GM19438 (cell line): ENCODE measurements at regions not wholly inside any gene's neighbourhood (a gene's known extent, or its start where the extent isn't known, plus 50 kb on each side); places are given as distances from the start of the nearest gene placed in this dataset.
"Not testable (repeated sequence)": the region's sequence is repeated elsewhere in the genome, so short reads cannot be mapped to it uniquely, and the experiment has no call there.

ENCODE experiments used
- ATAC-seq: cut with Tn5 transposase; IDR thresholded peaks from one replicate; pipeline ENCODE4 v1.9.1; 2021; ENCODE audit warnings: low read depth; ENCODE audit not compliant: unreplicated experiment

DNA sequence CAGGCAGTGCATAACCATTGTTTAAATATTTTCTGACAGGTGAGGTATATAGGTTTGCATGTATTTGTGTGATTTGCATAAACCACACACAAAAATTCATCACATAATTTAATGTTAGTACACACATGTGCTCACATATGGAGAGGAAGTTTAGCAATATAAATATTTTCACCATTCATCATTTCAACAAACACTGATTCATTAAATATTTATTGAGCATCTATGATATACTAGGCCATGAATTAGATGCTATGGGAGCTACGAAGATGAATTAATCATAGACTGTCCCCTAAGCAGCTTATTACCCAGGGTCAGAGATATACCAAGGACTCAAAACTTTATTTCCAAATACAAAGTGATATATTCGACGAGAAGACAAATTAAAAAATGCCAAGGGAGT, 311.6 kb upstream of the PIK3C3 start:
- no peak for ATAC-seq

DNA sequence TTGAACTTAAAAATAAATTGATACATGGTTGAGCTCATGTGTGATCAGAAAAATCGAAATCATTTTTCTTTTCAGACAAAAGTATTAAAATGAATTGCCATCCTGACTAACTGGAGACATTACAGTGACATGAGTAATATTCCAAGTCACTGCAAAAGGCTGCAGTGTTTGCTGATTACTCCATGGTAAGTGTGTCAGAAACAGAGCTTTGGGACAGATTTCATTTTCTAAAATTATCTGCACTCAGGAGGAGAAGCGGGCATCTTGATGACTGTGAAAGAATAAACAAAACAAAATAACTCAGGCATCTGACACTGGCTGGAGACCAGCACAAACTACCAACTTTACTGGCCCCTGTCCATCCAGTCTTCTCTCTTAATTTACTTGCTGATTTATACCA, 312.3 kb upstream of the PIK3C3 start:
- ATAC-seq, result no peak

DNA sequence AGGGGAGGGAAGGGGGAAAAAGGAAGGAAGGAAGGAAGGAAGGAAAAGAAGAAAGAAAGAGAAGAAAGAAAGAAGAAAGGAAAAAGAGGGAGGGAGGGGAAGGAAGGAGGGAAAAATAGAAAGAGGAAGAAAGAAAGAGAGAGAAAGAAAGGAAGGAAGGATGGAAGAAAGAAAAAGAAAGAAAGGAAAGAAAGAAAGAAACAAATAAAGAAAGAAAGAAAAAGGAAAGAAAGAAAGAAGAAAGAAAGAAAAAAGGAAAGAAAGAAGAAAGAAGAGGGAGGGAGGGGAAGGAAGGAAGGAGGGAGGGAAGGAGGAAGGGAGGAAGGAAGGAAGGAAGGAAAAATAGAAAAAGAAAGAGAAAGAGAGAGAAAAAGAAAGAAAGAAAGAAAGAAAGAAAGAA, 315.8 kb upstream of the PIK3C3 start:
- no peak for ATAC-seq

DNA sequence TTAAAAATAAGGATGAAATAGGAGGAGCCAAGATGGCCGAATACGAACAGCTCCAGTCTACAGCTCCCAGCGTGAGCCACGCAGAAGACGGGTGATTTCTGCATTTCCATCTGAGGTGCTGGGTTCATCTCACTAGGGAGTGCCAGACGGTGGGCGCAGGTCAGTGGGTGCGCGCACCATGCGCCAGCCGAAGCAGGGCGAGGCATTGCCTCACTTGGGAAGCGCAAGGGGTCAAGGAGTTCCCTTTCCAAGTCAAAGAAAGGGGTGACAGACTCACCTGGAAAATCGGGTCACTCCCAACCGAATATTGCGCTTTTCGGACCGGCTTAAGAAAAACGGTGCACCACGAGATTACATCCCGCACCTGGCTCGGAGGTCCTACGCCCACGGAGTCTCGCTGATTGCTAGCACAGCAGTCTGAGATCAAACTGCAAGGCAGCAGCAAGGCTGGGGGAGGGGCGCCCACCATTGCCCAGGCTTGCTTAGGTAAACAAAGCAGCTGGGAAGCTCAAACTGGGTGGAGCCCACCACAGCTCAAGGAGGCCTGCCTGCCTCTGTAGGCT, 323.2 kb upstream of the PIK3C3 start:
- not testable (repeated sequence) for ATAC-seq

DNA sequence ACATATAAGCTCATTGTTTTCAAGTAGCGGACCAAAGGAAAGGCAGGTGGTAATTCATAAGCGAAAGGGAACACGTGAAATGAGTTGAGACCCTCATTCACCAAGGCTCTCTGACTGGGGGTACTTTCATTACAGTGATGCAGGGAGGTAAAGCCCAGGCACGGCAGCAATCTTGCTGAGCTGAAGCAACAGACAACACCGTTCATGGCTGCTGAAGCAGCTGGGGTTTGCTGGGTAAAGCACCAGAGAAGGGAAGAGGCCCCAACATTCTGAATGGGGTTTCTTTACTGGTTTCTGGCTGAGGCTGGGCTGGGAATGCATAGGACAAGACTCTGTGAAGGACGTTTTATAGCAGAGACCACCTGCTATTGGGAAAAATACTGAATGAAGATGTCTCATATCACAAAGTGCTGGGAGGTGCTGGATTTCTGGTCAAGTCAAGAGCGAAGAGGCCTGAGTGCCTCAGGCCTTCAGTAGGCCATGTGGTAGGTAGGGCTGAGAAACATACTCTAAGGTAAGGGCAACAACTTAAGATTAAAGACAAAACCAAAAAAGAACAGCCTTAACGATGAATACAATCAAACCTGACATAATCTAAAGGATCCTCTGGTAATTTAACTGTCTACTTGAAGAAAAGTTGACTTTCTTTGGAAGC, 324.7 kb upstream of the PIK3C3 start:
- ATAC-seq, result no peak

DNA sequence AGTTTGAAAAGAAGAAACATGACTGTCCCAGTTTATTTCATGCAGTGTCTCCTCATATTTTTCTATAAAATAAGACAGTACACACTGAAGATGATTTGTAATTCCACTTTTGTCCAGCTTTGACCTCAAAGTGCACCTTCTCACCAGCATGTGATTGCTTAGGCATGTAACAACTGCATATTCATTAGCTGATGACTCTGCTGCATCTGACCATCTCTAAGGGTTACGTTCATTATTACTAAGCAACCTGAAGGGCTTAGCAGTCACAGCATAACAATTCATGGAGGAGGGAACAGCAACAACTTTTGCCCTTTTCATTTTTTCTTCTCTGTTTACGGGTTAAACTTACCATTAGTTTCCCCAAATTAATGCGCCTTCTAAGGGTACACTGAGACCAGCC, 330.6 kb upstream of the PIK3C3 start:
- no peak for ATAC-seq

DNA sequence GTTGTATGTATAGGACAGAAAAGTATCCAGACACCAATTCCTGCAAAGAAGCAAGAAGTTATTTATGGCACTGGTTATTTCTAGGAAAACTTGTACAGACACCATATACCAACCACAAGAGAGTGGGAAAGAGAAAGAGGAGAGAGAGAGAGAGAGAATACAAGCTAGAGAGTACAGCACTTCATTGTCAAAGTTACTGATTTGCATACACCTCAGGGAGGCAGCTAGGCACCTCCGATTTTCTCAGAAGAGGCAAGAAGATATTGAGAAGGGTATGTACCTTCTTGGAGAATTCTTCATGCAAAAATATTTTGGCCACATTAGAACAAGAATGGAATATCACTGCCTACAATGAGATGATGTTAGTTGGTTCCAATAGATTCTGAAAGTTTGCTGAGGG, 333.9 kb upstream of the PIK3C3 start:
- no peak for ATAC-seq

DNA sequence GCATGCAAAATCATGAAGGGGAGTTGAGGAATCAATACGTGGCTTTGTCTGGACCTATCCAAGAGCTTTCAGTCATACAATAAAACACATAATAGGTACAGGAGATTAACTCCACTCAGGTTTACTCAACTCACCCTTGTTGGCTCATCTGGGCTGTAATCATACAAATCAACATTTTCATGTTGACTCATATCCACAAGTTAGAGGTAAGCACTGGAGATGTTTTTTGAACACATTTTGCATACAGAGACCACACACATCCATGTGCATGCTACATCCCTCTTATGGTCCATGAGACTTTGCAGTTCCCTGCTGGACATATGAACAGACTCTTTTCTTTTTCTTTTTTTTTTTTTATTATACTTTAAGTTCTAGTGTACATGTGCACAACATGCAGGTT, 336.9 kb upstream of the PIK3C3 start:
- ATAC-seq, result no peak

DNA sequence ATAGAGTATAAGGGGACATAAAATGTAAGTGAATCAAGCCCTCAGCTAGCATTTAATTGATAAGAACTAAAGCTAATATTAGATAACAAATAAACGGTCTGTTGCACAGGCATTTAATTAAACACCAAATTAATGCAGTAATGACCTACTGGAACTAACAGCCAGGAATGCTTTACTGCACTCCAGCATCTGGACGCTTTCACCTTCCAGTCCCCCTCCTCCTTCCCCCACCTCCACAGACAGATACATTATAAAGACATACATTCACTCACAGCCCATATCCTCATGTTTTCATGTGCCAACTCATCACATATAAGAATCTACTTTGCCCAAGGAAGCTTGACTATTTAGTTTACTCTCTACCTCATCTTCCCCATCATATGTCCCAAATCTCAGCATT, 337.4 kb upstream of the PIK3C3 start:
- ATAC-seq, result no peak

DNA sequence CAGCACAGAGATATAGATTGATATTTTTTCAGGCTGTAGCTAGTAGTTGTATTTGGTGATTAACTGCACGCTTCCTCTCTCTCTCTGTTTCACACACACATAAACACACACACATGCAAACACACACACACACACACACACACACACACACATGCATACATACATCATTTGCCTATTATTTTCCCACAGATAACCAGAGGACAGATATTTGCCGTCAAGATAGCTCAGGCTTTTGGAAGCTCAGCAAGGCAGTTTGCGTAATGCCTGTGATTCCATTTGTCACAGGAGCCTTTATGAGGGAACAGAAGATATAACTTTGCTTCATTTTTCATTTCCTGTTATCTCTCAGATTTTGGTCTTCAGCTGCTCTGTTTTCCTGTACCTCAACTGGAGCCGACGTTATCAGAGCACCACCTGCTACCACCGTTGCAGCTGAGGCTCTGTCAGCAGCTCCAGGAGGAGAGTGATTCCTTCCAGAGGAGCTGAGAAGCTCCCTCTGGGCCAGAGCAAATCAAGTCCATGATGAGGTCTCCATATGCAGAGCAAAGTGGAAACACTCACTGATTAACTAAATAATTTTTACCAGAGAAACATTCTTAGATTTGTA, 341.9 kb upstream of the PIK3C3 start:
- no peak for ATAC-seq

DNA sequence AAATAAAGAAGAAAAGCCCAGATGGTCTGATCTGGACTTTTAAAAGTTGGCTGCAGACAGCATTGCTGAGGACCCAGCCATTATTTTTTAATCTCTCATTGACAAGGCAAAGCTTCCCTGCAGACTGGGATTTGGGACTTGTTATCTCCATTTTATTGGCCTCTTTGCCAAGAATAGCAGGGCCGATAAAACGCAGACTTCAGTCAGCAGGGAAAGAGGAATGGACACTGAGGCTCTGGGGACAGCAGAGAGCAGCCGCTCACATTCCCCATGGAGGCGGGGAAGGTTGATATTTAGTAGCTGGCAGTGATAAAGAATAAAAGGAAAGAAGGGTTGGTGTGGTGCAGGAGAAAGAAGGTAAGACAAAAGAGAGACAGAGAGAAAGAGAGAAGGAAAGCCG, 350.1 kb upstream of the PIK3C3 start:
- no peak for ATAC-seq

DNA sequence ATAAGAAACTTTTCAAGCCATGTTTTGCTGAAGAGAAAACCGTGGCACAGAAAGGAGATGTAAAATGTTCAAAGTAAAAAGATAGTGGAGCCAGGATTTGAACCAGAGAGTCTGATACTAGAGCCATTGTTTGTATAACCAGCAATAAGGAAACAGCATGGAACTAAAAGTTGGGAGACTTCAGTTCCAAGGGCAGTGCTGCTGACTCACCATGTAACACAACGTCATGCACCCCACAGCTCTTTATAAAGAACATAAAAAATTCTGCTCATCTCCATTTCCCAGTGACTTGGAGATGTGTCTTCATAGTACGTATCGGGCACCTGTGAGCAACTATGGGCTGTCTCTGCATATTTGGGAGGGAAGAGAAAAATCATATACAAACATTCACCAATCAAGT, 353.0 kb upstream of the PIK3C3 start:
- no peak for ATAC-seq

DNA sequence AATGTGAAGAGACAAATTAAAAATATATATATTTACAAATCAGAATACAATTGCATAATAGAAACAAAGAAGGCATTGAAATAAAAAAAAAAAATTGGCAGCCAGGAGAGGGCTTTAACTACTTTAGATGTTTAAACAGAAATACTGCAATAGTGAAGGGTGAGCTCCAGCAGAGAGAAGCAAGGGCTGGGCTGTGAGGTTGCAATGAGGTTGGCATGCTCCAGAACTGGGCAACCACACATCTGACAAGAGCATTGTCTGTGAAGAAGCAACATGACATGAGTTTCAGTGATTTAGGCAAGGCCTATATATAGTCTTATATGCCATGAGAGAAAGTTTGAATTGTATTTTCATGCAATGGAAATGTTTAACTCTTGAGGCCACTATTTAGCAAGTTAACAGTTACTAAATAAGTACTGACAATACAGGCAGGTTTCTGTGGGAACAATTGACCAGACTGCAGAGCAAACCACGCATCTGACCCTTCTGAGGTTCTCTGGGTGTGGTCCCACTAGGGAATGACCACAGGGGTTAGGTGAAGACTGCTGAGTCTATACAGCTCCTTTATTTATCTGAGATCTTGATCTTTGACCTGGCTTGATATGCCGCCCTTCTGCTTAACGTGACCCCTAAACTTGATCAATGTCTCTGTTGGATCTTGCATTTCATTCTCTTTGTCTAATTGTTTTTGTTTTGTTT, 354.2 kb upstream of the PIK3C3 start:
- ATAC-seq, result no peak

DNA sequence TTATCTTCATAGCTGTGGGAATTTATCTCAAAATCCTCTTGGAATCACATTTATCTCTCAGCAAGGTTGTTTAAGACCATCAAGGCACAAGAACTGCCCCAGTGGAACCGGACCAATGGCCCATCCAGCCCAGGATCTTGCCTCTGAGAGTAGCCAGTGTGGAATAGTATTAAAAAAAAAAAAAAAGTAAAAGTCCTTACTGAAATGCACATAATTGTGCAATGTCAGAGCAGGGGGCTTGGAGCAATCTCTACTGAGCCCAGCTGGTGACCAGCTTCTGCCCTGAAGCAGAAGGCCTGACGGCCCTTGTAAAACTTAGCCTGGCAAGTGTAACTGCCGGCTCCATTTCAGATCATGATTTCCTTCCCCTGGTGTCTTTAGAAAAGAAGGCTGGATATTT, 355.6 kb upstream of the PIK3C3 start:
- ATAC-seq, result no peak

DNA sequence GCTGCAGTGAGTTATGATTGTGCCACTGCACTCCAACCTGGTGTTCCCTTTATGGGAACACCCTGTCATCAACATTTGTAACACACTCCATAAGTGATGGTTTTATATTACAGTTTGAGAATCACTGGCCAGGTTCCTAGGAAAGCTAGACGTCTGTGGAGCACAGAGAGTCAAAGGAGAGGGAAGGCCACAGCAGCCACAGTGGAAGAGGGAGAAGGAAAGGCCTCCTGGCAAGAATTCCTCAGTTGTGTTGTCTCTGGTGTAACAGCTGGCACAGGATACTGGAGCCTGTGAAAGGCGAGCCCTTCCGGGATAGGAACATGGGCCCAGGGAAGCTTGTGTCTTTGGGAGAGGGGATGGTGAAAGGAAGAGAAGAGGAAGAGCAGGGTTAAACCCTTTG, 360.5 kb upstream of the PIK3C3 start:
- no peak for ATAC-seq

DNA sequence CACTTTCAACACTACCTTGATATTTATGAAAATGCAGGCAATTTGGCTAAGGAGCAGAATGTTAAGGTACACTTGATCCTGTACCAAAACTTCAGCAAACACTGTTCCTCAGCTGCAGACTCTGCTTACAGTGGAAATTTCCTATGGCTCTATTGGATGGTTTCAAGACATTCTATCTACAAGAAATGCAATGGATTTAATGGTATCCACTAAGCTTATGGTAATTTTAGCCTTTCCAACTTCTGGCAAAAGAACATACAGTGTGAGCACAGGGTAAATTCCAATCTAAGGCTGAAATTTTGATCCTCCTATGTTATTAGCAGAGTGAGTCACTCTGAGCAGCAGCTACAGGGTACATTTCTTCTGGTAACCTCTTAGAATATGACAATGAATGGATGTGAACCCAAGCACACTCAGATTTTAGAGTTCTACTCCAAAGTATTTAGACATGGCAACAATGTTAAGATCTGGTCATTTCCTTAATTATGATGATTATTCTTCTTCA, 361.8 kb upstream of the PIK3C3 start:
- ATAC-seq, result no peak

DNA sequence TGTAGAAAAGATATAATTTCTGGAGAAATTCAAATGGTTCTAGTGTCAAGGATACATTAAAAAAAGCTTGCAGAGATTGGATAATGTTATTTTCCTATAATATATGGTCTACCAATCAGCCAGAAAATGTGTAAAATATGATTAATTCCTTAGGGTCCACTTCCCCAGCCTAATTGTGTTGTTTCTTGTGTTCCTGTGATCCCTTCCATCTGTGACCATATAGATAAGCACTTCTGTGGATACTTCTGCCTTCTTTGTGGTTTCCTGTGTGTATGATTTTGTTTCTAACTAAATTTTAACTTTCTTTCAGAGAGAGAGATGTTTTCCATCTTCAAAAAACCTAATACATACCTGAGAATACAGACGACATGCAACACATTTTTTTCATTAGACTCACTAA, 367.1 kb upstream of the PIK3C3 start:
- no peak for ATAC-seq

DNA sequence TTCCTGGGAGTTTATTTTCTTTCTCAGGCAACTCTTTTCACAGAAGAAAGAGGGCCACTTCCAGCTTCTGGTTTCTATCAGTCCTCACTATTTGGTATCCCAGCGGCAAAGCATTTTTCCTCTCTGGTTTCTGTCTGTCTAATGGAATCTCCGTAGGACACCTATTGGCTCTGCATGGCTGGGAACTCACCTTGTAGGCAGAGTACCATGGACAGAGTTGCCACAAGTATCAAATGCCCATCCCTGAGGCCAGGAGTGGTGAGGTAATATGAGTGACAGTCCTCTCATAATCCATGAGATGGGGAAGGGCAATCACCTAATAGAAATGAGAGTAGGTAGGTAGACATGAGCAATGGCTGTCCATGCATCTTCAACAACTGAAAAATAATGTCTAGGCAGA, 369.5 kb upstream of the PIK3C3 start:
- ATAC-seq, result no peak

DNA sequence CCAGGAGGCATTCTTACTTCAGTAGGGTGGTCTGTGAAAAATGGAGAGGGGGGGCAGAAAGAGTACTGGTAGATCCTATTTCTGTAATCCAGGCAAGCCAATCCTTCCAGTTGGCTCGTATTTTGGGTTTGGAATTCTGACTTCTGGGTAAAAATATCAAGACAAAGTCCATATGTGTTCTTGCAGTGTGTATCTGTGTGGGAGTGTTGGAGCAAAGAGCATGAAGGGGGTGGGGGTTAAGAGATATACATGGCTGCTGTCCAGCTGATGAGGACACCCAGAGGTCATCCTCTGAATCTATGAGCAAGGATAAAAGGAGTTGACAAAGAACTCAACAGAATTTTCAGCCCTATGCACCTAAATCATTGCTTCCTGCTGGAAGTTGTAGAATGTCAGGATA, 375.8 kb upstream of the PIK3C3 start:
- no peak for ATAC-seq

DNA sequence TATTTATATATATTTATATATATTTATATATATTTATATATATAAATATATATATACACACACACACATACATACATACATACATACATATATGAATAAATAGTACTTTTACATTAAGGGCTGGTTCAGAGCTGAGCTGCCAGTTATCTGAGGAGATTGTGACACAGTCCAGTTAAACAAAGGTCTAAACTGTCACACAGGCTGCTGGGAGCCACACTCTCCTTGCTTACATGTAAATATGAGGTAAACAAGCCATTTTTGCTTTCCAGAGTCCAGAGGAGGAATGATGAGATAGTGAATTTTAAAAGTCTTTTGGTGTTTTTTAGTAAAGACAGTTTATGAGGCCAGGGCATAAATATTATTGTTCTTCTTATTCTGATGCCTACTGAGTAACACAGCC, 377.5 kb upstream of the PIK3C3 start:
- no peak for ATAC-seq

DNA sequence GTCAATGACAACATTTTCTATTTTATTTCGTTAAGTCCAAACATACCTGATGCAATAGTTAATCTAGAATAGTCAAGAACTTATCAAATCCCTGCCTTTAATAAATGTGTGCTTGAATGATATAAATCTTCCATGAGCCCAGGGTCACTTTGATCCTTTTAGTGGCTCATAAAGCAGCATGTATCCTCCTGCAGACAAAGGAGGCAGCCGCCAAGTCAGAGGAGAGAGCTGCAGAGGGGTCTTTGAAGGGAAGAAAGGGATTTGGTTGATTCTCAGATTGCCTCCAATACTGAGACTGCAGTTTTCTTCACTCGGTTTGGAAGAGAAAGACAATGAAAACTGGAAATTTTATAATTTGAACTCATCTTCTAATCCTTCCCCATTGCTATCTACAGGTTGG, 378.4 kb upstream of the PIK3C3 start:
- no peak for ATAC-seq

DNA sequence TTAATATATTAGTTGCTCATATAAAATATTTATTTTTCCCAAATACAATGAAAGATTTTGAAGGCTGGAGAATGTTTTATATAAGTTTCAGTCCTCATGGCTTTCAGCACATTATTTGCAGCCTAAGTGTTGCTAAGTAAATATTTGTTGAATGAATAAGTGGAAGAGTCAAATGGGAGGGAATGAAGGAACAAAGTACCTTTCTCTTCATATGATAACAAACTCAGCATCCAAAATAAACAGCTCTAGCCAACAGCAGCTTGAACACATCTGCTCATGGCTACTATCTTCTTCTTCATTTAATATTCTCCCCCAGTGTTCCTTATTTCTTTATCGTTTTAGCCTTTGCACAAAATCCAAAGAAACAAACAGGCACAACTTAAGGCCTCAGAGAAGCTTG, 385.2 kb upstream of the PIK3C3 start:
- no peak for ATAC-seq
